ENCODE measurements at regions not wholly inside any gene's neighbourhood (a gene's known extent, or its start where the extent isn't known, plus 50 kb on each side); places are given as distances from the start of the nearest gene placed in this dataset.

- no peaks in the 10 kb centered on the region for H3K9me3 ChIP-seq (replicated peaks)
- H3K27ac ChIP-seq, result no peak overlapping the region
- no peaks in the 10 kb centered on the region for H3K36me3 ChIP-seq
- DNase-seq, result no peak
- no peaks in the 10 kb centered on the region for H3K27me3 ChIP-seq
- H3K4me3 ChIP-seq, result no peak overlapping the region
- H3K4me1 ChIP-seq, result peaks cover 21% of the 10 kb centered on the region
Observed at GRCh38 chr22:42330170-42330569, 59.7 kb upstream of the TCF20 start.

GRCh38 chr22:42329504-42329903, 59.1 kb upstream of the TCF20 start:
- Histone ChIP-seq H3K4me1 (peaks cover 17% of the 10 kb centered on the region), H3K27me3 (no peaks in the 10 kb centered on the region), H3K36me3 (no peaks in the 10 kb centered on the region), H3K9me3 (replicated peaks) (no peaks in the 10 kb centered on the region), H3K27ac (no peak overlapping the region), H3K4me3 (no peak overlapping the region)
- DNase-seq, result no peak

- Histone ChIP-seq H3K27me3 (no peaks in the 10 kb centered on the region), H3K27ac (no peak overlapping the region), H3K4me1 (peaks cover 17% of the 10 kb centered on the region), H3K4me3 (no peak overlapping the region), H3K9me3 (replicated peaks) (no peaks in the 10 kb centered on the region), H3K36me3 (no peaks in the 10 kb centered on the region)
- DNase-seq, result no peak
Observed at GRCh38 chr22:42328784-42329145, 58.3 kb upstream of the TCF20 start.

GRCh38 chr22:42328130-42328783, 57.8 kb upstream of the TCF20 start:
- Histone ChIP-seq H3K4me3 (no peak overlapping the region), H3K9me3 (replicated peaks) (no peaks in the 10 kb centered on the region), H3K36me3 (no peaks in the 10 kb centered on the region), H3K4me1 (peaks cover 17% of the 10 kb centered on the region), H3K27me3 (no peaks in the 10 kb centered on the region), H3K27ac (no peak overlapping the region)
- no peak for DNase-seq

- H3K36me3 ChIP-seq, result no peaks in the 10 kb centered on the region
- no peaks in the 10 kb centered on the region for H3K9me3 ChIP-seq (replicated peaks)
- H3K27ac ChIP-seq, result no peak overlapping the region
- no peak for DNase-seq
- no peaks in the 10 kb centered on the region for H3K27me3 ChIP-seq
- peaks cover 17% of the 10 kb centered on the region for H3K4me1 ChIP-seq
- no peak overlapping the region for H3K4me3 ChIP-seq
Observed at GRCh38 chr22:42327462-42328129, 57.1 kb upstream of the TCF20 start.

GRCh38 chr22:42326801-42327200, 56.3 kb upstream of the TCF20 start:
- no peak for DNase-seq
- H3K4me1 ChIP-seq, result peaks cover 17% of the 10 kb centered on the region
- no peak overlapping the region for H3K4me3 ChIP-seq
- H3K9me3 ChIP-seq (replicated peaks), result no peaks in the 10 kb centered on the region
- H3K36me3 ChIP-seq, result no peaks in the 10 kb centered on the region
- H3K27me3 ChIP-seq, result no peaks in the 10 kb centered on the region
- no peak overlapping the region for H3K27ac ChIP-seq

- Histone ChIP-seq H3K4me1 (peaks cover 12% of the 10 kb centered on the region), H3K27ac (no peak overlapping the region), H3K36me3 (no peaks in the 10 kb centered on the region), H3K4me3 (no peak overlapping the region), H3K9me3 (replicated peaks) (no peaks in the 10 kb centered on the region), H3K27me3 (no peaks in the 10 kb centered on the region)
- DNase-seq, result no peak
Observed at GRCh38 chr22:42326301-42326700, 55.8 kb upstream of the TCF20 start.

- Histone ChIP-seq H3K27ac (no peak overlapping the region), H3K9me3 (replicated peaks) (no peaks in the 10 kb centered on the region), H3K36me3 (no peaks in the 10 kb centered on the region), H3K4me1 (peaks cover 3% of the 10 kb centered on the region), H3K27me3 (no peaks in the 10 kb centered on the region), H3K4me3 (no peak overlapping the region)
- DNase-seq, result peak in 1 of 2 experiments; percentile 29
Observed at GRCh38 chr22:42324990-42325710, 54.7 kb upstream of the TCF20 start.

GRCh38 chr22:42324566-42324965, 54.1 kb upstream of the TCF20 start:
- H3K9me3 ChIP-seq (replicated peaks), result no peaks in the 10 kb centered on the region
- no peaks in the 10 kb centered on the region for H3K4me1 ChIP-seq
- no peak for DNase-seq
- H3K27ac ChIP-seq, result no peak overlapping the region
- H3K27me3 ChIP-seq, result no peaks in the 10 kb centered on the region
- no peaks in the 10 kb centered on the region for H3K36me3 ChIP-seq
- no peak overlapping the region for H3K4me3 ChIP-seq

- no peak for DNase-seq
- Histone ChIP-seq H3K27me3 (no peaks in the 10 kb centered on the region), H3K4me3 (no peak overlapping the region), H3K4me1 (no peaks in the 10 kb centered on the region), H3K36me3 (no peaks in the 10 kb centered on the region), H3K9me3 (replicated peaks) (no peaks in the 10 kb centered on the region), H3K27ac (no peak overlapping the region)
Observed at GRCh38 chr22:42323971-42324370, 53.5 kb upstream of the TCF20 start.

GRCh38 chr22:42322562-42322926, 52.1 kb upstream of the TCF20 start:
- H3K4me1 ChIP-seq, result no peaks in the 10 kb centered on the region
- no peak for DNase-seq
- H3K27me3 ChIP-seq, result no peaks in the 10 kb centered on the region
- no peak overlapping the region for H3K4me3 ChIP-seq
- no peaks in the 10 kb centered on the region for H3K9me3 ChIP-seq (replicated peaks)
- no peaks in the 10 kb centered on the region for H3K36me3 ChIP-seq
- no peak overlapping the region for H3K27ac ChIP-seq

- no peaks in the 10 kb centered on the region for H3K36me3 ChIP-seq
- DNase-seq, result peak; percentile 68 to 72
- H3K4me1 ChIP-seq, result no peaks in the 10 kb centered on the region
Observed at GRCh38 chr22:42321908-42322561, 51.6 kb upstream of the TCF20 start.

GRCh38 chr22:42320443-42321416, 50.3 kb upstream of the TCF20 start:
- Histone ChIP-seq H3K4me3 (no peak overlapping the region), H3K27me3 (no peaks in the 10 kb centered on the region), H3K36me3 (no peaks in the 10 kb centered on the region), H3K9me3 (replicated peaks) (no peaks in the 10 kb centered on the region), H3K4me1 (no peaks in the 10 kb centered on the region), H3K27ac (no peak overlapping the region)
- DNase-seq, result no peak

More at GRCh38 chr22:42321908-42322561, 51.6 kb upstream of the TCF20 start:
- Histone ChIP-seq H3K4me3 (no peak overlapping the region), H3K9me3 (replicated peaks) (no peaks in the 10 kb centered on the region), H3K27me3 (no peaks in the 10 kb centered on the region), H3K27ac (no peak overlapping the region)
